ENCODE measurements at regions not wholly inside any gene's neighbourhood (a gene's known extent, or its start where the extent isn't known, plus 50 kb on each side); places are given as distances from the start of the nearest gene placed in this dataset.
A peak's percentile ranks its signal among the peaks of the same experiment; 100 is the strongest.

- Histone ChIP-seq H2AFZ (ENCODE audit: low read length) (no peak overlapping the region), H3K4me2 (ENCODE audit: low read depth, low read length, poor library complexity, severe bottlenecking) (no peak overlapping the region), H3K9me3 (ENCODE audit: low read length) (no peaks in the 10 kb centered on the region), H3K79me2 (ENCODE audit: low read length) (no peaks in the 10 kb centered on the region), H3K36me3 (ENCODE audit: insufficient read depth, low read length) (no peaks in the 10 kb centered on the region), H3K9ac (ENCODE audit: low read length) (no peak overlapping the region), H3K9me2 (replicated peaks; ENCODE audit: insufficient read depth, low read length) (no peaks in the 10 kb centered on the region), H3K27me3 (ENCODE audit: low read length) (no peaks in the 10 kb centered on the region), H4K20me1 (ENCODE audit: insufficient read depth, low read depth, low read length) (no peaks in the 10 kb centered on the region), H3K27ac (ENCODE audit: low read length) (no peak overlapping the region), H3K4me3 (ENCODE audit: low read length) (no peak overlapping the region), H3K4me1 (ENCODE audit: low read length) (no peaks in the 10 kb centered on the region)
- no peak for DNase-seq
Measured at GRCh38 chr15:91737151-91737818, 116.2 kb upstream of the SLCO3A1 start.

- Histone ChIP-seq H3K4me3 (ENCODE audit: low read length) (no peak overlapping the region), H3K27ac (ENCODE audit: low read length) (no peak overlapping the region), H3K27me3 (ENCODE audit: low read length) (no peaks in the 10 kb centered on the region), H2AFZ (ENCODE audit: low read length) (no peak overlapping the region), H3K9me3 (ENCODE audit: low read length) (no peaks in the 10 kb centered on the region), H3K9me2 (replicated peaks; ENCODE audit: insufficient read depth, low read length) (no peaks in the 10 kb centered on the region), H4K20me1 (ENCODE audit: insufficient read depth, low read depth, low read length) (no peaks in the 10 kb centered on the region), H3K9ac (ENCODE audit: low read length) (no peak overlapping the region), H3K4me1 (ENCODE audit: low read length) (no peaks in the 10 kb centered on the region), H3K79me2 (ENCODE audit: low read length) (no peaks in the 10 kb centered on the region), H3K36me3 (ENCODE audit: insufficient read depth, low read length) (no peaks in the 10 kb centered on the region), H3K4me2 (ENCODE audit: low read depth, low read length, poor library complexity, severe bottlenecking) (no peak overlapping the region)
- no peak for DNase-seq
Measured at GRCh38 chr15:91741986-91742385, 111.5 kb upstream of the SLCO3A1 start.

GRCh38 chr15:91751611-91752010 is 101.9 kb upstream of the SLCO3A1 start:
- H3K79me2 ChIP-seq (ENCODE audit: low read length) = no peaks in the 10 kb centered on the region
- no peak for DNase-seq

GRCh38 chr15:91752081-91752785 is 101.3 kb upstream of the SLCO3A1 start:
- no peaks in the 10 kb centered on the region for H3K79me2 ChIP-seq (ENCODE audit: low read length)
- no peaks in the 10 kb centered on the region for H3K27me3 ChIP-seq (ENCODE audit: low read length)
- no peak overlapping the region for H3K9ac ChIP-seq (ENCODE audit: low read length)
- no peak overlapping the region for H3K4me3 ChIP-seq (ENCODE audit: low read length)
- no peak overlapping the region for H2AFZ ChIP-seq (ENCODE audit: low read length)
- H3K36me3 ChIP-seq (ENCODE audit: insufficient read depth, low read length) = no peaks in the 10 kb centered on the region
- H4K20me1 ChIP-seq (ENCODE audit: insufficient read depth, low read depth, low read length) = no peaks in the 10 kb centered on the region
- H3K4me2 ChIP-seq (ENCODE audit: low read depth, low read length, poor library complexity, severe bottlenecking) = no peak overlapping the region
- no peaks in the 10 kb centered on the region for H3K9me2 ChIP-seq (replicated peaks; ENCODE audit: insufficient read depth, low read length)
- no peak overlapping the region for H3K27ac ChIP-seq (ENCODE audit: low read length)
- DNase-seq = no peak
- no peaks in the 10 kb centered on the region for H3K9me3 ChIP-seq (ENCODE audit: low read length)
- H3K4me1 ChIP-seq (ENCODE audit: low read length) = no peaks in the 10 kb centered on the region

More at GRCh38 chr15:91751611-91752010, 101.9 kb upstream of the SLCO3A1 start:
- Histone ChIP-seq H3K9me2 (replicated peaks; ENCODE audit: insufficient read depth, low read length) (no peaks in the 10 kb centered on the region), H3K36me3 (ENCODE audit: insufficient read depth, low read length) (no peaks in the 10 kb centered on the region), H3K9me3 (ENCODE audit: low read length) (no peaks in the 10 kb centered on the region), H3K27ac (ENCODE audit: low read length) (no peak overlapping the region), H3K4me2 (ENCODE audit: low read depth, low read length, poor library complexity, severe bottlenecking) (no peak overlapping the region), H3K27me3 (ENCODE audit: low read length) (no peaks in the 10 kb centered on the region), H3K9ac (ENCODE audit: low read length) (no peak overlapping the region), H3K4me3 (ENCODE audit: low read length) (no peak overlapping the region), H3K4me1 (ENCODE audit: low read length) (no peaks in the 10 kb centered on the region), H4K20me1 (ENCODE audit: insufficient read depth, low read depth, low read length) (no peaks in the 10 kb centered on the region), H2AFZ (ENCODE audit: low read length) (no peak overlapping the region)

GRCh38 chr15:91759560-91759959 is 93.9 kb upstream of the SLCO3A1 start:
- H4K20me1 ChIP-seq (ENCODE audit: insufficient read depth, low read depth, low read length) = no peaks in the 10 kb centered on the region
- no peaks in the 10 kb centered on the region for H3K9me3 ChIP-seq (ENCODE audit: low read length)
- no peaks in the 10 kb centered on the region for H3K27me3 ChIP-seq (ENCODE audit: low read length)
- H3K36me3 ChIP-seq (ENCODE audit: insufficient read depth, low read length) = no peaks in the 10 kb centered on the region
- H3K4me3 ChIP-seq (ENCODE audit: low read length) = no peak overlapping the region
- H3K27ac ChIP-seq (ENCODE audit: low read length) = no peak overlapping the region
- no peaks in the 10 kb centered on the region for H3K9me2 ChIP-seq (replicated peaks; ENCODE audit: insufficient read depth, low read length)
- no peaks in the 10 kb centered on the region for H3K4me1 ChIP-seq (ENCODE audit: low read length)
- no peak overlapping the region for H2AFZ ChIP-seq (ENCODE audit: low read length)
- no peaks in the 10 kb centered on the region for H3K79me2 ChIP-seq (ENCODE audit: low read length)
- no peak overlapping the region for H3K4me2 ChIP-seq (ENCODE audit: low read depth, low read length, poor library complexity, severe bottlenecking)
- H3K9ac ChIP-seq (ENCODE audit: low read length) = no peak overlapping the region
- DNase-seq = no peak

GRCh38 chr15:91765660-91766059 is 87.8 kb upstream of the SLCO3A1 start:
- H3K36me3 ChIP-seq (ENCODE audit: insufficient read depth, low read length) = no peaks in the 10 kb centered on the region
- no peak overlapping the region for H3K4me2 ChIP-seq (ENCODE audit: low read depth, low read length, poor library complexity, severe bottlenecking)
- H4K20me1 ChIP-seq (ENCODE audit: insufficient read depth, low read depth, low read length) = no peaks in the 10 kb centered on the region
- no peak overlapping the region for H2AFZ ChIP-seq (ENCODE audit: low read length)
- H3K27ac ChIP-seq (ENCODE audit: low read length) = no peak overlapping the region
- no peaks in the 10 kb centered on the region for H3K9me2 ChIP-seq (replicated peaks; ENCODE audit: insufficient read depth, low read length)
- H3K27me3 ChIP-seq (ENCODE audit: low read length) = no peaks in the 10 kb centered on the region
- no peak for DNase-seq
- H3K4me1 ChIP-seq (ENCODE audit: low read length) = no peaks in the 10 kb centered on the region
- H3K4me3 ChIP-seq (ENCODE audit: low read length) = no peak overlapping the region
- H3K9me3 ChIP-seq (ENCODE audit: low read length) = no peaks in the 10 kb centered on the region
- no peaks in the 10 kb centered on the region for H3K79me2 ChIP-seq (ENCODE audit: low read length)
- no peak overlapping the region for H3K9ac ChIP-seq (ENCODE audit: low read length)

GRCh38 chr15:91769476-91769875 is 84.0 kb upstream of the SLCO3A1 start:
- Histone ChIP-seq H3K79me2 (ENCODE audit: low read length) (no peaks in the 10 kb centered on the region), H3K9me3 (ENCODE audit: low read length) (no peaks in the 10 kb centered on the region), H3K9ac (ENCODE audit: low read length) (no peak overlapping the region), H3K27ac (ENCODE audit: low read length) (no peak overlapping the region), H2AFZ (ENCODE audit: low read length) (no peak overlapping the region), H3K36me3 (ENCODE audit: insufficient read depth, low read length) (no peaks in the 10 kb centered on the region), H3K9me2 (replicated peaks; ENCODE audit: insufficient read depth, low read length) (no peaks in the 10 kb centered on the region), H3K4me2 (ENCODE audit: low read depth, low read length, poor library complexity, severe bottlenecking) (no peak overlapping the region), H4K20me1 (ENCODE audit: insufficient read depth, low read depth, low read length) (no peaks in the 10 kb centered on the region), H3K27me3 (ENCODE audit: low read length) (no peaks in the 10 kb centered on the region), H3K4me1 (ENCODE audit: low read length) (no peaks in the 10 kb centered on the region), H3K4me3 (ENCODE audit: low read length) (no peak overlapping the region)
- peak; percentile 6 for DNase-seq

GRCh38 chr15:91769894-91770293 is 83.6 kb upstream of the SLCO3A1 start:
- Histone ChIP-seq H3K4me1 (ENCODE audit: low read length) (no peaks in the 10 kb centered on the region), H3K27ac (ENCODE audit: low read length) (no peak overlapping the region), H2AFZ (ENCODE audit: low read length) (no peak overlapping the region), H3K9me3 (ENCODE audit: low read length) (no peaks in the 10 kb centered on the region), H3K4me3 (ENCODE audit: low read length) (no peak overlapping the region), H4K20me1 (ENCODE audit: insufficient read depth, low read depth, low read length) (no peaks in the 10 kb centered on the region), H3K9ac (ENCODE audit: low read length) (no peak overlapping the region), H3K79me2 (ENCODE audit: low read length) (no peaks in the 10 kb centered on the region), H3K4me2 (ENCODE audit: low read depth, low read length, poor library complexity, severe bottlenecking) (no peak overlapping the region), H3K36me3 (ENCODE audit: insufficient read depth, low read length) (no peaks in the 10 kb centered on the region), H3K27me3 (ENCODE audit: low read length) (no peaks in the 10 kb centered on the region), H3K9me2 (replicated peaks; ENCODE audit: insufficient read depth, low read length) (no peaks in the 10 kb centered on the region)
- peak; percentile 35 for DNase-seq

Data from Karpas-422 (cell line).